ENCODE measurements at regions not wholly inside any gene's neighbourhood (a gene's known extent, or its start where the extent isn't known, plus 50 kb on each side); places are given as distances from the start of the nearest gene placed in this dataset.

- H3K36me3 ChIP-seq (ENCODE audit: control insufficient read depth, insufficient read depth, low read length), result no peaks in the 10 kb centered on the region
- no peaks in the 10 kb centered on the region for H3K27me3 ChIP-seq (ENCODE audit: control insufficient read depth, insufficient read depth, low read length)
- no peaks in the 10 kb centered on the region for H3K9me3 ChIP-seq (ENCODE audit: control insufficient read depth, low read depth, low read length)
- no peak overlapping the region for H3K4me3 ChIP-seq (ENCODE audit: low read length)
- no peaks in the 10 kb centered on the region for H3K4me1 ChIP-seq (ENCODE audit: control insufficient read depth, insufficient read depth, low read length)
- no peak for DNase-seq
- 100% methylated on average over 1 of the region's 2 CpGs for WGBS (ENCODE audit: insufficient coverage, low lambda C conversion rate)
- H3K27ac ChIP-seq (ENCODE audit: low read length), result no peak overlapping the region
Observed at GRCh38 chr9:79469164-79469563, 102.6 kb upstream of the TLE4 start.

GRCh38 chr9:79470954-79471353 is 100.8 kb upstream of the TLE4 start:
- H3K27ac ChIP-seq (ENCODE audit: low read length), result no peak overlapping the region
- H3K4me3 ChIP-seq (ENCODE audit: low read length), result no peak overlapping the region
- no CpG with 5 or more reads among the region's 2 CpGs for WGBS (ENCODE audit: insufficient coverage, low lambda C conversion rate)
- no peaks in the 10 kb centered on the region for H3K9me3 ChIP-seq (ENCODE audit: control insufficient read depth, low read depth, low read length)
- H3K27me3 ChIP-seq (ENCODE audit: control insufficient read depth, insufficient read depth, low read length), result no peaks in the 10 kb centered on the region
- no peak for DNase-seq
- H3K36me3 ChIP-seq (ENCODE audit: control insufficient read depth, insufficient read depth, low read length), result no peaks in the 10 kb centered on the region
- no peaks in the 10 kb centered on the region for H3K4me1 ChIP-seq (ENCODE audit: control insufficient read depth, insufficient read depth, low read length)

- DNase-seq, result no peak
- no CpG with 5 or more reads among the region's 2 CpGs for WGBS (ENCODE audit: insufficient coverage, low lambda C conversion rate)
- no peak overlapping the region for H3K27ac ChIP-seq (ENCODE audit: low read length)
- no peaks in the 10 kb centered on the region for H3K36me3 ChIP-seq (ENCODE audit: control insufficient read depth, insufficient read depth, low read length)
- no peaks in the 10 kb centered on the region for H3K4me1 ChIP-seq (ENCODE audit: control insufficient read depth, insufficient read depth, low read length)
- no peaks in the 10 kb centered on the region for H3K9me3 ChIP-seq (ENCODE audit: control insufficient read depth, low read depth, low read length)
- no peak overlapping the region for H3K4me3 ChIP-seq (ENCODE audit: low read length)
- no peaks in the 10 kb centered on the region for H3K27me3 ChIP-seq (ENCODE audit: control insufficient read depth, insufficient read depth, low read length)
Observed at GRCh38 chr9:79471580-79472543, 99.9 kb upstream of the TLE4 start.

- DNase-seq, result no peak
- H3K36me3 ChIP-seq (ENCODE audit: control insufficient read depth, insufficient read depth, low read length), result no peaks in the 10 kb centered on the region
- no peak overlapping the region for H3K27ac ChIP-seq (ENCODE audit: low read length)
- H3K9me3 ChIP-seq (ENCODE audit: control insufficient read depth, low read depth, low read length), result no peaks in the 10 kb centered on the region
- no peak overlapping the region for H3K4me3 ChIP-seq (ENCODE audit: low read length)
- no CpG with 5 or more reads among the region's 1 CpG for WGBS (ENCODE audit: insufficient coverage, low lambda C conversion rate)
- H3K27me3 ChIP-seq (ENCODE audit: control insufficient read depth, insufficient read depth, low read length), result no peaks in the 10 kb centered on the region
- H3K4me1 ChIP-seq (ENCODE audit: control insufficient read depth, insufficient read depth, low read length), result no peaks in the 10 kb centered on the region
Observed at GRCh38 chr9:79473704-79474103, 98.1 kb upstream of the TLE4 start.

GRCh38 chr9:79477241-79477840 is 94.4 kb upstream of the TLE4 start:
- WGBS (ENCODE audit: insufficient coverage, low lambda C conversion rate), result 20% methylated on average over 2 of the region's 3 CpGs
- Histone ChIP-seq H3K4me3 (ENCODE audit: low read length) (no peak overlapping the region), H3K36me3 (ENCODE audit: control insufficient read depth, insufficient read depth, low read length) (no peaks in the 10 kb centered on the region), H3K4me1 (ENCODE audit: control insufficient read depth, insufficient read depth, low read length) (no peaks in the 10 kb centered on the region), H3K9me3 (ENCODE audit: control insufficient read depth, low read depth, low read length) (no peaks in the 10 kb centered on the region), H3K27me3 (ENCODE audit: control insufficient read depth, insufficient read depth, low read length) (no peaks in the 10 kb centered on the region), H3K27ac (ENCODE audit: low read length) (no peak overlapping the region)
- DNase-seq, result peak in 1 of 2 donors; percentile 14

- no peaks in the 10 kb centered on the region for H3K27me3 ChIP-seq (ENCODE audit: control insufficient read depth, insufficient read depth, low read length)
- H3K4me3 ChIP-seq (ENCODE audit: low read length), result no peak overlapping the region
- no peaks in the 10 kb centered on the region for H3K9me3 ChIP-seq (ENCODE audit: control insufficient read depth, low read depth, low read length)
- no peaks in the 10 kb centered on the region for H3K36me3 ChIP-seq (ENCODE audit: control insufficient read depth, insufficient read depth, low read length)
- DNase-seq, result peak in 1 of 2 donors; percentile 17
- no peak overlapping the region for H3K27ac ChIP-seq (ENCODE audit: low read length)
- 20% methylated on average over 1 of the region's 5 CpGs for WGBS (ENCODE audit: insufficient coverage, low lambda C conversion rate)
- H3K4me1 ChIP-seq (ENCODE audit: control insufficient read depth, insufficient read depth, low read length), result no peaks in the 10 kb centered on the region
Observed at GRCh38 chr9:79477955-79478771, 93.6 kb upstream of the TLE4 start.

GRCh38 chr9:79480639-79481038 is 91.1 kb upstream of the TLE4 start:
- Histone ChIP-seq H3K27ac (ENCODE audit: low read length) (no peak overlapping the region), H3K4me1 (ENCODE audit: control insufficient read depth, insufficient read depth, low read length) (no peaks in the 10 kb centered on the region), H3K4me3 (ENCODE audit: low read length) (no peak overlapping the region), H3K36me3 (ENCODE audit: control insufficient read depth, insufficient read depth, low read length) (no peaks in the 10 kb centered on the region), H3K27me3 (ENCODE audit: control insufficient read depth, insufficient read depth, low read length) (no peaks in the 10 kb centered on the region), H3K9me3 (ENCODE audit: control insufficient read depth, low read depth, low read length) (no peaks in the 10 kb centered on the region)
- WGBS (ENCODE audit: insufficient coverage, low lambda C conversion rate), result 100% methylated on average over 1 of the region's 4 CpGs
- no peak for DNase-seq

GRCh38 chr9:79481846-79482477 is 89.8 kb upstream of the TLE4 start:
- WGBS (ENCODE audit: insufficient coverage, low lambda C conversion rate), result no CpG with 5 or more reads among the region's 5 CpGs
- H3K9me3 ChIP-seq (ENCODE audit: control insufficient read depth, low read depth, low read length), result no peaks in the 10 kb centered on the region

GRCh38 chr9:79485258-79485657 is 86.5 kb upstream of the TLE4 start:
- no peak for DNase-seq
- Histone ChIP-seq H3K27ac (ENCODE audit: low read length) (no peak overlapping the region), H3K27me3 (ENCODE audit: control insufficient read depth, insufficient read depth, low read length) (no peaks in the 10 kb centered on the region), H3K4me3 (ENCODE audit: low read length) (no peak overlapping the region), H3K4me1 (ENCODE audit: control insufficient read depth, insufficient read depth, low read length) (no peaks in the 10 kb centered on the region), H3K9me3 (ENCODE audit: control insufficient read depth, low read depth, low read length) (no peaks in the 10 kb centered on the region), H3K36me3 (ENCODE audit: control insufficient read depth, insufficient read depth, low read length) (no peaks in the 10 kb centered on the region)
- WGBS (ENCODE audit: insufficient coverage, low lambda C conversion rate), result 92% methylated on average over 2 of the region's 3 CpGs

More at GRCh38 chr9:79481846-79482477, 89.8 kb upstream of the TLE4 start:
- no peak overlapping the region for H3K4me3 ChIP-seq (ENCODE audit: low read length)
- DNase-seq, result no peak
- H3K27me3 ChIP-seq (ENCODE audit: control insufficient read depth, insufficient read depth, low read length), result no peaks in the 10 kb centered on the region
- no peak overlapping the region for H3K27ac ChIP-seq (ENCODE audit: low read length)
- no peaks in the 10 kb centered on the region for H3K4me1 ChIP-seq (ENCODE audit: control insufficient read depth, insufficient read depth, low read length)
- H3K36me3 ChIP-seq (ENCODE audit: control insufficient read depth, insufficient read depth, low read length), result no peaks in the 10 kb centered on the region

Data from large intestine (tissue), 3 donors.